ENCODE measurements at regions not wholly inside any gene's neighbourhood (a gene's known extent, or its start where the extent isn't known, plus 50 kb on each side); places are given as distances from the start of the nearest gene placed in this dataset.

DNA sequence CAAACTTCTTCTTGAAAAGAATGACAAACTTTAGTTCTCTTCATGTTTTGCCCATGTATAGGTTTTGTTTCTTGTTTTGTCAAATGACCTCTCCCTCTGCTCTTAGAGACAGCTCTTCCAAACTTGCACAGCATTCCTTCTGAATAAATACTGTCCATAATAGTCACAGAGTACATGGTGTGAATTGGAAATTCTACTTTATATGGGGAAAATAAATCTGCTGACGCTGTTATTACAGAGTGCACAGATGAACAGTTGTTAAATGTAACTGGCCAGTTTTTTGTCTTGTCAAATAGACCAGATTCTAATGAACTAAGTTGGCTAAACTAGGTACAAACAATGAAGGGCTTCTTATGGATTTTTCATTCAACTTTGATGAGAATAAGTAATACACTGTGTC, 115.8 kb upstream of the DTNA start:
- DNase-seq (ENCODE audit: low read depth), result no peak

DNA sequence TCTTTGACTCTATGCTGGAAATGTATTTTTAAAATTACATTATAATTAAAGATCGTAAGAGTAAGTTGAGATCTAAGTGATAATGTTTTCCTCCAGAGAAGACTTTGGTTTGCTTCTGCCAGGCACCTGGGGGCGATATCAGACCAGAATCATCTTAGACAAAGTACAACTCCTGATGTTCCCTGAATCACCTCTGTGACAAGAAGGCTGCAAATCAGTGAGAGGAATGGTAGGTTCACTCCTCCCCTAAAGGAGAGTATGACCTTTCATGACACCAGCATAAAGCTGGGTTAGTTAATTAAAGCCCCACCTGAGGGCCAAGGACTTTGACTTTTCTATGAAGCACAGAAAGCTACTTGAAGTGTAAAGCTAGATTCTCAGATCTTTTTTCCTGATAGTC, 114.4 kb upstream of the DTNA start:
- DNase-seq (ENCODE audit: low read depth), result no peak

GRCh38 chr18:34598120-34598635, 111.9 kb upstream of the DTNA start:
- no peak for DNase-seq (ENCODE audit: low read depth)

DNA sequence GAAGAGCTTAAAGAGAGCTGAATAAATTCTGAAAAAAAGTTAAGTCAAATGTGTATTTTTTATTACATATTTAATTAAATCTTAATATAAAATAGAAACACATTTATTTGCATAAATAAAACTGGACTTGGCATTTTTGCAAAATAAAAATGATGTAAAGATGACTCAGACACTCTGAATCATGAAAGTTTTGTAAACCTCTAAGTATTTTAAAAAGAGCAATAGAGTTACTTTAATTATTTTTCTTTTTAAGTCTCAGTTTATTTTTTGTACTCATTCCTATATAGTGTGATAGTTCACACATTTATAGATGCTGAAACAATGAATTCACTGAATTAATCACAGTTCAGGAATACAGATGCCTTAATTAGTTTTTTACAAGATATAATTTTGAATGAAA, 109.9 kb upstream of the DTNA start:
- peak; percentile 28 for DNase-seq (ENCODE audit: low read depth)

DNA sequence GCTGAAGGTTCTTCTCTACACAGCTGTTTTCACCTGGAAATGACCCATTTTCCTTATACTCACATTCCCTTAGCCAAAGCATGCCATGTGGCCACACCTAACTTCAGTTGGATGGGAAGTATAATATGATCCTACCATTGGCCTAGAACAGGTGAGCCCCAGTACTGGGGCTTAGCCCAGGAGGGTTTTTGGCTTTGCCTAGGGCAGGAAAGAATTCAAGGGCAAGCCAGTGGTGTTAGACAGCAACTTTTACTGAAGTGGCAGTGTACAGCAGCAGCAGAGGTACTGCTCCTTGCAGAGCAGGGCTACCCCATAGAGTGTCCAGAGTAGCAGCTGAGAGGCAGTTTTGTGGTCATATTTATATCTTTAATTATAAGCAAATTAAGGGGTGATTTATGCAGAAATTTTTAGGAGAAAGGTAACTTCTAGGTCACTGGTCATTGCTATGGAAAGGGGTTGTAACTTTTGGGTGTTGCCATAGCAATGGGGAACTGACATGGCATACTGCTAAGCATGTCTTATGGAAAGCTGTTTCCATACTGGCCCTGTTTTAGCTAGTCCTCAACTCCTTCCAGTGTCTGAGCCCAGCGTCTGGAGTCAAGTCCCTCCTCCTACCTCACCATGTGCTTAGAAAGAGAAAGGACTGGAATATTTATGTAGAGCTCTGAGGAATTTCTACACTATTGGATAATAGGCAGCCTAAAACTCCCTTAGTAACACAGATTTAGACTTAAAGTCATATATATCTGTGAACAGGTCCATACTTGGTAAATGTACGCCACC, 109.0 kb upstream of the DTNA start:
- no peak for DNase-seq (ENCODE audit: low read depth)

GRCh38 chr18:34604591-34604990, 105.5 kb upstream of the DTNA start:
- no peak for DNase-seq (ENCODE audit: low read depth)

DNA sequence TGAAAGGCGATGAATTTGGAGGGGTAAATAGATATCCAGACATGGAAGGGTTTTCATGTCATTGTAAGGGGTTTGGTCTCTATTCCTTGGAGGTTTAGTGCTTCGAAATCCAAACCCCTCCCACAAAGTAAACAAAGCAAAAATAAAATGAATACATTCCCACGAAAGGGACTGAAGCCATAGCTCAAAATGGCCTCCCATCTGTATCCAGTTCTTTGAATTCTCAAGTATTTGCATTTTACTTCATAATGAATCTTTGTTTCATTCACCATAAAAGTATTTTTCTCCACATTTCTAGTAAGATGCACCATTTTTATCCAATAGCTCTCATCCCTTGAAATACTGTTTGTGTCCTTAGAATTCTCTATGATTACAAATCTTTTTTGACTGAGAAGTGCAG, 103.2 kb upstream of the DTNA start:
- no peak for DNase-seq (ENCODE audit: low read depth)

DNA sequence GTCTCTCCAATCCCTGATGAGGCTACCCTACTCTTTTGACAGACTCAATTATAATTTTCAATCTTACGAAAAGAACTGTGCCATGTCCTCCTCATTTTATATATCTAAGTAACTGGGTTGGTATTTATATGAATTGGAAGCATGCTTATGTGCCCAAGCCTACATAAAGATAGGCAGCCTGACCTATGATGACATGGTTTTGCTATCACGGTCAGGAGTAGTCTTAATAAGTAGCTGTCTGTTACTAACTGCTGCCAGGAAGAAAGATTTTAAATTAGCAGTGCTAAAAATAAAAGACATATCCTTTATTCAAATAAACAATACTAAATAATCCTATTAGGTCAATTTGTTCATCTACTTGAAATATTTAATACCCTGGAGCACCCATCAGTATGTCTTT, 102.0 kb upstream of the DTNA start:
- DNase-seq (ENCODE audit: low read depth), result no peak

DNA sequence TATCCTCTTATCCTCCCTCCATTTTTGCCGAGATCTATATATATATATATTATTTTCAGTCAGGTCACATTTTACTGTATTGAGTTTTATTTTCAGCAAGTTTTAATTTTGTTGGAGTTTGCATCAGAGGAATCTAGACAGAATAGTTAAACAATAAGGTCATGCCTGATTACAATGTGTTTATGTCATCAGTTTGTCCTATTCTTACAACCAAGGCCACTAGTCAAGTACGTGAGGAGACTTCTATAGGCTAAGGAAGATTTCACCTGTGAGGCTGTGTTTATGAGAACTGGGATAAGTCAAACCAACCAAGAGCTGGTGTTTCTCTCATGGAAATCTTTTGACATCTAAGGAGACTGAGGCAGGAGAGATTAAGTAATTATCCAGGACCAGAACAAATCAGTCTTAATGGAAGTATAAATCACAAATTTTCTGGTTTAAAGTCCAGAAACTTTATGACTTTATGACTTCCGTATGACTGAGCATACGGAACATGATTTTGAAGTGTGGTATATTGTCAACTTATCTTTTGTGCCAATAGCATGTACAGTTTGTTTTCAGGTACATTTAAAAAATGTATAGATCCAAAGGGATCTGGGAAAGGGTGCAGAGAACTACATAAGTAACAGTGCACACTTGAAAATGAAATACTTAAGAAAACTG, 100.0 kb upstream of the DTNA start:
- no peak for DNase-seq (ENCODE audit: low read depth)

DNA sequence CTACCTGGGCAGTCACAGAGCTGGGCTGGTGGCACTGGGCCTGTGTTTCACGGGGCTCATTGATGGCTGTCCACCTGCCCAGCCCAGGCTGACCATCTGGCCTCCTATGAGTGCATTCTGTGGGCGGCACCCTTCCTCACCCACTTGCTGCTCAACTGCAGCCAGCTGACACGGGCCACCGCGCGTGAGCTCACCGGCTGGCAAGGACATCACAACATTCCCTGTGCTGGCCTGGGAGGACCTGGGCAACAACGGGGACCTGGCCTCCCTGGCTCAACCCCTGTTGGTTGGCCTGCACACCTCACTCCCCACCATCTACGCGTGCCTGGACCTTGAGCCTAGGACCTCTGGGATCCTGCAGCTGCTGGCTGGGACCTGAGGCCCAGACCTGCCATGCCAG, 98.2 kb upstream of the DTNA start:
- no peak for DNase-seq (ENCODE audit: low read depth)

DNA sequence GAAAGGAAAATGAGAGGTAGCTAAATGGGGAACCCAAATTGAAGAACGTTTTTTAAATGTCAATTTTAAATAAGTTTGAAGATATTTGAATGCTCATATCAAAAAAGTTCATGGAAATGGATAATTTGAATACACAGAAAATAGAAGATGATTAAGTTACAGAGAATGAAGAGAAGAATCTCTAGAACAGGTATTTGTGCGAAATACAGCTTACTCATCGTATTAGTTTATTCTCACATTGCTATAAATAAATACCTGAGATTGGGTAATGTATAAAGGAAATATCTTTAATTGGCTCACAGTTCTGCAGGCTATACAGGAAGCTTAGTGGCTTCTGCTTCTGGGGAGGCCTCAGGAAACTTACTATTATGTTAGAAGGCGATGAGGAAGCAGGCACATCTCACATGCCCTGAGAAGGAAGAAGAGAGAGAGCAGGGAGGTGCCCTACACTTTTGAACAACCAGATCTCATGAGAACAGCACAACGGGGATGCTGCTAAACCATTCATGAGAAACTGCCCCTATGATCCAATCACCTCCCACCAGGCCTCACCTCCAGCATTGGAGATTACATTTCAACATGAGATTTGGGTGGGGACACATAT, 89.7 kb upstream of the DTNA start:
- no peak for DNase-seq (ENCODE audit: low read depth)

- DNase-seq (ENCODE audit: low read depth), result no peak
Measured at GRCh38 chr18:34623557-34623956, 86.5 kb upstream of the DTNA start.

DNA sequence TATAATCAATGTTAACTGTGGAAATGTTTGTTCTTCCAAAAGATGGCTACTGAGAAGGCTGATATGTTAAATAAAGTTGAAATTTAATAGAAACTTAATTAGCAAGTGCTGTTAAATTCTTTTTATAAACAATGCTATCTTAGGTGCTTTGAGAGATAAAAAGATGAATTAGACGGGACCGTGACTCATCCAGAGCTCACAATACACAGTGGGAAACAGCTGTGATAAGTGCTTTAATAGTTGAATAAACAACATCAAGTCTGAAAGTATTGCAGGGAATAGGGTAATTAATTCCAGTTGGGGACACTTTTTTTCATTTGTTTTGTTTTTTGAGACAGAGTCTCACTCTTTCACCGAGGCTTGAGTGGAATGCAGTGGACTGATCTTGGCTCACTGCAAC, 85.5 kb upstream of the DTNA start:
- DNase-seq (ENCODE audit: low read depth), result no peak

GRCh38 chr18:34626404-34627136, 83.5 kb upstream of the DTNA start:
- no peak for DNase-seq (ENCODE audit: low read depth)

GRCh38 chr18:34627137-34627920, 82.8 kb upstream of the DTNA start:
- DNase-seq (ENCODE audit: low read depth), result no peak

DNA sequence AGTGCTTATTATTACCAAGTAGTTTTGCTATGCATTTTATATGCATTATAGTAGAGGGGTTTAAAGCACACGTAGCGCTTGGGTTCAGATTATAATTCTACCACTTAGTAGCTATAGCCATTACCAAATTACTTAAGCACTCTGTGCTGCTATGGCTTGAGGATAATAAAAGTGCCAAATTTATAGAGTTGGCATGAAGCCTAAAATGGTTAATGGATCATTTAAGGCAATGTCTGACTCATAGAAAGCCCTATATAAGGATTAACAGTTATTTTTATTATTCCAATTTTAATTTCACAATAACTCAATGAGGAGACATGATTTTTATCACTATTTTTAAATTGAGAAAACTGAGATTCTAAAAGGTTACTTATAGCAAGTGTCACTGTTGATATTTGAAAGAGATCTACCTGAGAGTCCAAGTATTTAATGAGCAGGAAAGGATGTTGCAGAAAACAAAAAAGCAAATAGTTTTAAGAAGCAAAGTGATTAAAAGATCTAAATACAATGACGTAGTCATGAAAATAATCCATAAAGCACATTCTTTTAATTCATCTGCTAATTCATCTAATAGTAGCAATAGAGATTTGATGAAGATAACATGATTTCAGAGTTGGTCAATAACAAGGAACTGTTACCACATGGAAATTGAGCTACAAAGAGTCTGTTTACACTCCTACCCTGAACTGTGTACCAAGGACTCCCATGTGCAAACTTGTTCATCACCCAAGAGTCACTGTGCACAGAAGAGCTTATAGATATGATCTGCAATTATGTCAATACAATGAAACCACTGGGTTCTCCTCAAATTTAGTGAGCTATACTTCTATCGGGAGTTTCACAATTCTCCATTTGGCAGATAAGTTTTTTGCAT, 78.8 kb upstream of the DTNA start:
- DNase-seq (ENCODE audit: low read depth), result no peak

DNA sequence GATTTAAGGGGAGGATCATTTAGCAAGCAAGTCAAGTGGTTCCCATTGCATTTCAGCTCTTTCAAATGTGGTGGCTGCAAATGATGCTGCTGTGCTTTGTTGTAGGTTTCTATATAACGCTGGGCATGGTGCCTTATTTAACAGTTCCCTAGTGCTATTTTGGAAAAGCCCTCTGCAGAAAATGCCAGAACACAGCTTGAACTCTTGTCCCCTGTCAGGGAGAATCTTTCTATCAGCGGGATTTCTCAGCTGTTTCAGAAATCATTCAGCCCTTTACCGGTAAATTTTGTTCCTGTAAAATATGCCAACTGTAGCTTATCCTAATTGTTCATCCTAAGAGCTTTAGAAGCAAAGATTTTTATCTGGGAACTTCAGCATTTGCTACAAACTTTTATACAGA, 77.8 kb upstream of the DTNA start:
- DNase-seq (ENCODE audit: low read depth), result no peak

- DNase-seq (ENCODE audit: low read depth), result no peak
Measured at GRCh38 chr18:34633368-34633767, 76.7 kb upstream of the DTNA start.

DNA sequence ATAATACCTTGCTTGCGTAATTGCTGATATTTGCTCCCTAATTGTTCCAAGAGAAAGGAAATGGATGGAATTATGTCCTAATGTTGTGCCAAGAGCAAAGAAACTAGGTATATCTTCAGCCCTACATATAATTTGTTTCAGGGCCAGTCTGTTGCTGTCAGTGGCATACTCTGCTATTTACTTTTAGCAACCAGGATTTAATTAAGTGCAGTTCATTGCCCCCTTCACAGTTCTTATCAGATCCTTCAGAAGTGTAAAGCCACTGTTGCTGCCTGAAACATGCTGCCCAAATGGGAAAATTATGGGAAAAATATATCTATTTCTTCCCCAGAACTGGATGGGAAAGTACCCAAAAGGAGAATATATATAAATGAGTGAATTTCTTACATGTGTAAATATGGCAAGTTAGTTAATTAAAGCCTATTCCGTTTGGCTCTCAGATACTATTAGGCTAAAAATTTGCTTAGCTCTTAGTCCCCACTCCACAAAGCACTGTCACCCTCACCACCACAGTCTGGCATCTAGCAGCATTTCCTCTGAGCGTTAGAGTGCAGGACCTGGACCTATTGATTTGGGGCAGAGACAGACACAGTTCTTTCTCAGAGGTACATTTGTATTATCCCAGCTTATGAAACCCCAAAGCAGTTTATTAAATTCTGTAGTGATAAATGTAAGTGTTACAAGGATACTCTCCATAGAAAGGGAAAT, 72.8 kb upstream of the DTNA start:
- DNase-seq (ENCODE audit: low read depth), result no peak

DNA sequence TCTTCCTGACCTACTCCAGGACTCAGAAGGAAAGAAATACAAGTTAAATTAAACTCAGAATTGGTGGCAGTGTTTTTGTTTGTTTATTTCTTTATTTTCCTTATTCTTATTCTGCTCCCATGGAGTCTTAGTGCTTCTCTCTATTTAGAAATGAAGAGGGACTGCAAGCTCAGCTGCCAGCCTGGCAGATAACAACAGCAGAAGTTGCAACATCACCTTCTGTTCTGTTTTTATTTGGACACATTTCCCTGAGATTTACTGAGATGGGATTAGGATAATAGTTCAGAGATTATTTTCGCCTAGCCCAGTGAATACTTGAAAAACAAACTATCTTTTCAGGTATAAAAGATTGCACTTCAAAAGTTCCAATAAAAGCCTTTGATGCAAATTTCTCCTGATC, 70.4 kb upstream of the DTNA start:
- DNase-seq (ENCODE audit: low read depth), result no peak
